Spleen (tissue), 11 donors: ENCODE measurements at regions not wholly inside any gene's neighbourhood (a gene's known extent, or its start where the extent isn't known, plus 50 kb on each side); places are given as distances from the start of the nearest gene placed in this dataset.
"Not testable (repeated sequence)": the region's sequence is repeated elsewhere in the genome, so short reads cannot be mapped to it uniquely, and the experiment has no call there.

Experiments used
- DNase-seq: peaks from one replicate; pipeline ENCODE4 v3.0.0-alpha.2; 2020
- H3K27ac ChIP-seq, 8 donors: fragments of 200-600 bp; sonication (generic) in 7 of 8; 1 replicate in 4 of 8; 2 replicates in 4 of 8; pipeline versions ENCODE4 v1.5.0 to v1.8.0; 2016 to 2021; ENCODE audit warnings: inconsistent platforms in 4 of 8, mild to moderate bottlenecking in 4 of 8, moderate library complexity in 1 of 8
- H3K27me3 ChIP-seq, 7 donors: fragments of 200-600 bp; sonication (generic) in 6 of 7; replicated peaks in 1 of 7; 1 replicate in 4 of 7; 2 replicates in 3 of 7; pipeline versions ENCODE4 v1.5.0 to v1.8.0; 2016 to 2021; ENCODE audit warnings: inconsistent platforms in 3 of 7, mild to moderate bottlenecking in 1 of 7
- H3K36me3 ChIP-seq, 6 donors: fragments of 200-600 bp; sonication (generic) in 5 of 6; 1 replicate in 4 of 6; 2 replicates in 2 of 6; pipeline versions ENCODE4 v1.5.0 to v1.8.0; 2016 to 2021; ENCODE audit warnings: inconsistent platforms in 2 of 6
- H3K4me1 ChIP-seq, 6 donors: fragments of 200-600 bp; sonication (generic) in 5 of 6; 1 replicate in 3 of 6; 2 replicates in 3 of 6; pipeline versions ENCODE4 v1.5.0 to v1.8.0; 2016 to 2021; ENCODE audit warnings: inconsistent platforms in 3 of 6
- H3K4me3 ChIP-seq, 8 donors: fragments of 200-600 bp; sonication (generic) in 7 of 8; 1 replicate in 4 of 8; 2 replicates in 4 of 8; pipeline versions ENCODE4 v1.5.0 to v1.8.0; 2016 to 2021; ENCODE audit warnings: inconsistent platforms in 4 of 8, mild to moderate bottlenecking in 4 of 8, moderate library complexity in 2 of 8
- H3K9me3 ChIP-seq, 8 donors: fragments of 200-600 bp; sonication (generic) in 7 of 8; 1 replicate in 4 of 8; 2 replicates in 4 of 8; pipeline versions ENCODE4 v1.5.0 to v1.8.0; 2016 to 2021; ENCODE audit warnings: inconsistent platforms in 4 of 8
- POLR2A ChIP-seq, 3 donors: fragments of 450-650 bp; IDR thresholded peaks; one replicate each; pipeline ENCODE4 v1.5.1; 2017; ENCODE audit warnings: antibody characterized with exemption in 3 of 3, mild to moderate bottlenecking in 1 of 3
- POLR2AphosphoS5 ChIP-seq, 3 donors: sonication (generic); formaldehyde crosslinking; IDR thresholded peaks; one replicate each; pipeline ENCODE4 v1.5.1; 2017; ENCODE audit warnings: antibody characterized with exemption in 3 of 3
- WGBS, 5 donors: extraction: QIAGEN DNeasy Blood & Tissue Kit in 3 of 5; methylation state at CpG; one replicate each; pipeline versions ENCODE4 v1.1.5 to v1.1.7; 2013 to 2018; 5-methylcytosine and 5-hydroxymethylcytosine counted together
- intact Hi-C: fragments of 100-400 bp; cut with DNase I; formaldehyde crosslinking; loops from one replicate; pipeline ENCODE4 v1.15.0; 2023; ENCODE audit warnings: low total_unique reads
- TF ChIP-seq, protein P1 (sequence below), 11 experiments: fragments of 200-600 bp in 7 of 11; fragments of 450-650 bp in 4 of 11; sonication (generic) in 4 of 11; IDR thresholded peaks in 8 of 11; conservative IDR thresholded peaks in 3 of 11; 1 replicate in 7 of 11; 2 replicates in 4 of 11; pipeline versions ENCODE4 v1.4.0 to v1.8.0; 2016 to 2021; ENCODE audit warnings: antibody characterized with exemption in 11 of 11, inconsistent platforms in 4 of 11, mild to moderate bottlenecking in 1 of 11
- donor health status: healthy with polysubstance abuse.
- donor health status: DM: no; HTN: no; CAD: no; lungs with moderate emphysema.
- donor health status: DM: no; HTN: no; CAD: no.
- donor health status: Bipolar disorder and iron deficiency.
- donor health status: healthy.
- donor health status: DM: no; HTN: no; CAD: no.
- donor health status: DM: yes; HTN: yes; CAD: no.

DNA sequence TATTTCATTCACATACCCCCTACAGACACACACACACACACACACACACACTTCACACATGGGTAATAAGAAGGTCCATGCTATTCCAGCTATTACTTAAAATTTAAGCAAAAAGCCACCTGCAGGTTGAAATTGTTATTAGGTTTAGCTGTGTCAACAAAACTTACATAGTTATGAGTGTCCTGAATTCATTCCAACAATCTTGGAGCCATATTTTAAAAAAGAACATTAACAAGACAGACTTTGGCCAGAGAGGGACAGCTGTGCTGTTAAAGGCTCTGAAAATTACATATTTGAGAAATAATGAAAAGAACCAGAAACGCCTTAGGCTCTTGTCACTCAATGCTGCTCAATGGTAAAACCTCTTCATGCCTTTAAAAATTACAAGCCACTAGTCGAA, 455.3 kb downstream of the EPM2A start:
- no peak for DNase-seq

DNA sequence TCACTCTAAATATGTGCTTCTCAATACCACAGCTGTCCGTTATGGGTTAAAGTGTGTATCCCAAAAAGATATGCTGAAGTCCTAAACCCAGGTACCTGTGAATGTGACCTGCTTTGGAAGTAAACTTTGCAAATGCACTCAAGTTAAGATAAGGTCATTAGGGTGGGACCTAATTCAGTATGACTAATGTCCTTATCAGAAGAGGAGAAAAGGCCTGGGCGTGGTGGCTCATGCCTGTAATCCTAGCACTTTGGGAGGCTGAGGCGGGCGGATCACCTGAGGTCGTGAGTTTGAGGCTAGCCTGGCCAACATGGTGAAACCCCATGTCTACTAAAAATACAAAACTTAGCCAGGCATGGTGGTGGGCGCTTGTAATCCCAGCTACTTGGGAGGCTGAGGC, 452.1 kb downstream of the EPM2A start:
- H3K27me3 ChIP-seq, DNase-seq, H3K4me1 ChIP-seq, H3K4me3 ChIP-seq, H3K27ac ChIP-seq, intact Hi-C loops, H3K9me3 ChIP-seq, H3K36me3 ChIP-seq: not testable (repeated sequence)
- 83 to 90% (median 85%) methylated on average over 6 of the region's 6 CpGs for WGBS, 5 donors

More for the DNA sequence above, 455.3 kb downstream of the EPM2A start:
- Histone ChIP-seq H3K36me3 (no peaks in the 10 kb centered on the region), H3K4me1 (no peaks in the 10 kb centered on the region), H3K27me3 (no peaks in the 10 kb centered on the region), H3K4me3 (no peak overlapping the region), H3K27ac (no peak overlapping the region), H3K9me3 (peaks cover 0 to 5% (median 0%) of the 10 kb centered on the region in 8 donors)
- intact Hi-C loops: no loop called here
- TF ChIP-seq POLR2AphosphoS5 (IDR thresholded peaks at IDR 0.05) (no peak), POLR2A (IDR thresholded peaks at IDR 0.05) (no peak)
- TF ChIP-seq, protein P1, sequence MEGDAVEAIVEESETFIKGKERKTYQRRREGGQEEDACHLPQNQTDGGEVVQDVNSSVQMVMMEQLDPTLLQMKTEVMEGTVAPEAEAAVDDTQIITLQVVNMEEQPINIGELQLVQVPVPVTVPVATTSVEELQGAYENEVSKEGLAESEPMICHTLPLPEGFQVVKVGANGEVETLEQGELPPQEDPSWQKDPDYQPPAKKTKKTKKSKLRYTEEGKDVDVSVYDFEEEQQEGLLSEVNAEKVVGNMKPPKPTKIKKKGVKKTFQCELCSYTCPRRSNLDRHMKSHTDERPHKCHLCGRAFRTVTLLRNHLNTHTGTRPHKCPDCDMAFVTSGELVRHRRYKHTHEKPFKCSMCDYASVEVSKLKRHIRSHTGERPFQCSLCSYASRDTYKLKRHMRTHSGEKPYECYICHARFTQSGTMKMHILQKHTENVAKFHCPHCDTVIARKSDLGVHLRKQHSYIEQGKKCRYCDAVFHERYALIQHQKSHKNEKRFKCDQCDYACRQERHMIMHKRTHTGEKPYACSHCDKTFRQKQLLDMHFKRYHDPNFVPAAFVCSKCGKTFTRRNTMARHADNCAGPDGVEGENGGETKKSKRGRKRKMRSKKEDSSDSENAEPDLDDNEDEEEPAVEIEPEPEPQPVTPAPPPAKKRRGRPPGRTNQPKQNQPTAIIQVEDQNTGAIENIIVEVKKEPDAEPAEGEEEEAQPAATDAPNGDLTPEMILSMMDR (IDR thresholded peaks at IDR 0.05 in 8 of 11, conservative IDR thresholded peaks at IDR 0.05 in 3 of 11): no peak
- WGBS, 5 donors: 62 to 83% (median 75%) methylated on average over 2 of the region's 2 CpGs

- Histone ChIP-seq H3K27ac (no peak overlapping the region), H3K4me3 (no peak overlapping the region), H3K4me1 (no peaks in the 10 kb centered on the region), H3K27me3 (no peaks in the 10 kb centered on the region), H3K9me3 (peaks cover 0 to 5% (median 0%) of the 10 kb centered on the region in 8 donors), H3K36me3 (no peaks in the 10 kb centered on the region)
- DNase-seq: no peak
- TF ChIP-seq, protein P1 (IDR thresholded peaks at IDR 0.05 in 8 of 11, conservative IDR thresholded peaks at IDR 0.05 in 3 of 11): no peak
- no peak for TF ChIP-seq POLR2A (IDR thresholded peaks at IDR 0.05)
- TF ChIP-seq POLR2AphosphoS5 (IDR thresholded peaks at IDR 0.05): no peak
- 78 to 91% (median 88%) methylated on average over 2 of the region's 2 CpGs for WGBS, 5 donors
- intact Hi-C loops: no loop called here
Observed at GRCh38 chr6:145283856-145284255, 451.5 kb downstream of the EPM2A start.

GRCh38 chr6:145286916-145287315, 448.4 kb downstream of the EPM2A start:
- Histone ChIP-seq H3K4me1 (no peaks in the 10 kb centered on the region), H3K9me3 (peaks cover 0 to 18% (median 6%) of the 10 kb centered on the region in 8 donors), H3K36me3 (no peaks in the 10 kb centered on the region), H3K27me3 (no peaks in the 10 kb centered on the region), H3K27ac (no peak overlapping the region), H3K4me3 (no peak overlapping the region)
- DNase-seq: no peak
- intact Hi-C loops: no loop called here
- TF ChIP-seq POLR2AphosphoS5 (IDR thresholded peaks at IDR 0.05) (no peak), POLR2A (IDR thresholded peaks at IDR 0.05) (no peak)
- TF ChIP-seq, protein P1 (IDR thresholded peaks at IDR 0.05 in 8 of 11, conservative IDR thresholded peaks at IDR 0.05 in 3 of 11): no peak
- WGBS, 5 donors: 74 to 94% (median 87%) methylated on average over 1 of the region's 1 CpG

DNA sequence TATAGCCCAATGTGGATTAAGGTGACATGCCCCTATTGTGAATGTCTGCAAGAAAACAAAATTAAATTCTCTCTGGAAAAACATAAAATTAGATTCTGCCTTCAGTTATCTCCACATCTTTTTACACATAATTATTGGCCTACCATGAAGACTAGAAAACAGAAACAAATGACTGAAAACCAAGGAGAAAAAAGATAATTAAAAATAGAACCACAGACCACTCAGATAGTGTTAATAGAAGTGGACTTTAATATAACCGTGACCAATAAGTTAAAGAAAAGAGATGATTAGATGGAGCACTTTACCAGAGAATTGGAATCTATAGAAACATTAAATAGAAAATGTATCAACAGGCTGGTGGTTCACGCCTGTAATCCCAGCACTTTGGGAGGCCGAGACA, 445.7 kb downstream of the EPM2A start:
- no peaks in the 10 kb centered on the region for H3K27me3 ChIP-seq
- intact Hi-C loops: no loop called here
- WGBS, 5 donors: 86 to 91% (median 88%) methylated on average over 3 of the region's 3 CpGs

More for the DNA sequence above, 445.7 kb downstream of the EPM2A start:
- Histone ChIP-seq H3K27ac (no peak overlapping the region), H3K4me3 (no peak overlapping the region), H3K4me1 (no peaks in the 10 kb centered on the region), H3K9me3 (peaks cover 0 to 13% (median 6%) of the 10 kb centered on the region in 8 donors), H3K36me3 (no peaks in the 10 kb centered on the region)
- DNase-seq: no peak
- TF ChIP-seq POLR2A (IDR thresholded peaks at IDR 0.05): no peak
- TF ChIP-seq, protein P1 (IDR thresholded peaks at IDR 0.05 in 8 of 11, conservative IDR thresholded peaks at IDR 0.05 in 3 of 11): no peak
- TF ChIP-seq POLR2AphosphoS5 (IDR thresholded peaks at IDR 0.05): no peak
